ENCODE measurements at regions not wholly inside any gene's neighbourhood (a gene's known extent, or its start where the extent isn't known, plus 50 kb on each side); places are given as distances from the start of the nearest gene placed in this dataset.

- TF ChIP-seq, protein P1, sequence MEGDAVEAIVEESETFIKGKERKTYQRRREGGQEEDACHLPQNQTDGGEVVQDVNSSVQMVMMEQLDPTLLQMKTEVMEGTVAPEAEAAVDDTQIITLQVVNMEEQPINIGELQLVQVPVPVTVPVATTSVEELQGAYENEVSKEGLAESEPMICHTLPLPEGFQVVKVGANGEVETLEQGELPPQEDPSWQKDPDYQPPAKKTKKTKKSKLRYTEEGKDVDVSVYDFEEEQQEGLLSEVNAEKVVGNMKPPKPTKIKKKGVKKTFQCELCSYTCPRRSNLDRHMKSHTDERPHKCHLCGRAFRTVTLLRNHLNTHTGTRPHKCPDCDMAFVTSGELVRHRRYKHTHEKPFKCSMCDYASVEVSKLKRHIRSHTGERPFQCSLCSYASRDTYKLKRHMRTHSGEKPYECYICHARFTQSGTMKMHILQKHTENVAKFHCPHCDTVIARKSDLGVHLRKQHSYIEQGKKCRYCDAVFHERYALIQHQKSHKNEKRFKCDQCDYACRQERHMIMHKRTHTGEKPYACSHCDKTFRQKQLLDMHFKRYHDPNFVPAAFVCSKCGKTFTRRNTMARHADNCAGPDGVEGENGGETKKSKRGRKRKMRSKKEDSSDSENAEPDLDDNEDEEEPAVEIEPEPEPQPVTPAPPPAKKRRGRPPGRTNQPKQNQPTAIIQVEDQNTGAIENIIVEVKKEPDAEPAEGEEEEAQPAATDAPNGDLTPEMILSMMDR (IDR thresholded peaks at IDR 0.05), result no peak
- TF ChIP-seq POLR2AphosphoS5 (IDR thresholded peaks at IDR 0.05), result no peak
- no peak for TF ChIP-seq POLR2A (IDR thresholded peaks at IDR 0.05)
These were observed 435.9 kb upstream of the ZNF804A start for GRCh38 chr2:184162426-184162825.
